GM12872 (cell line): ENCODE measurements at regions not wholly inside any gene's neighbourhood (a gene's known extent, or its start where the extent isn't known, plus 50 kb on each side); places are given as distances from the start of the nearest gene placed in this dataset.
A peak's percentile ranks its signal among the peaks of the same experiment; 100 is the strongest.

Experiments
- CTCF ChIP-seq: IDR thresholded peaks from 3 replicates; pipeline ENCODE4 v1.5.1; 2011; ENCODE audit warnings: low read depth, mild to moderate bottlenecking, low read length, moderate library complexity; ENCODE audit not compliant: insufficient read depth

GRCh38 chr10:61828788-61829187 is 72.7 kb upstream of the ARID5B start:
- no peak for TF ChIP-seq CTCF

GRCh38 chr10:61830072-61830845 is 71.2 kb upstream of the ARID5B start:
- no peak for TF ChIP-seq CTCF

- TF ChIP-seq CTCF, result no peak
Measured at GRCh38 chr10:61830846-61831273, 70.6 kb upstream of the ARID5B start.

GRCh38 chr10:61832866-61833481 is 68.5 kb upstream of the ARID5B start:
- TF ChIP-seq CTCF, result no peak

- TF ChIP-seq CTCF, result no peak
Measured at GRCh38 chr10:61834519-61834918, 67.0 kb upstream of the ARID5B start.

- peak; percentile 64 for TF ChIP-seq CTCF
Measured at GRCh38 chr10:61835069-61835945, 66.2 kb upstream of the ARID5B start.
